AG09319 (cell line): ENCODE measurements at regions not wholly inside any gene's neighbourhood (a gene's known extent, or its start where the extent isn't known, plus 50 kb on each side); places are given as distances from the start of the nearest gene placed in this dataset.

Source experiments
- DNase-seq: peaks from one replicate; pipeline ENCODE4 v3.0.0-alpha.2; 2010; ENCODE audit warnings: low read depth; ENCODE audit errors: extremely low read depth
- TF ChIP-seq, protein P1 (sequence below): IDR thresholded peaks from 2 replicates; pipeline ENCODE4 v1.5.1; 2011; ENCODE audit warnings: low read depth, mild to moderate bottlenecking, inconsistent platforms, low read length, moderate library complexity

DNA sequence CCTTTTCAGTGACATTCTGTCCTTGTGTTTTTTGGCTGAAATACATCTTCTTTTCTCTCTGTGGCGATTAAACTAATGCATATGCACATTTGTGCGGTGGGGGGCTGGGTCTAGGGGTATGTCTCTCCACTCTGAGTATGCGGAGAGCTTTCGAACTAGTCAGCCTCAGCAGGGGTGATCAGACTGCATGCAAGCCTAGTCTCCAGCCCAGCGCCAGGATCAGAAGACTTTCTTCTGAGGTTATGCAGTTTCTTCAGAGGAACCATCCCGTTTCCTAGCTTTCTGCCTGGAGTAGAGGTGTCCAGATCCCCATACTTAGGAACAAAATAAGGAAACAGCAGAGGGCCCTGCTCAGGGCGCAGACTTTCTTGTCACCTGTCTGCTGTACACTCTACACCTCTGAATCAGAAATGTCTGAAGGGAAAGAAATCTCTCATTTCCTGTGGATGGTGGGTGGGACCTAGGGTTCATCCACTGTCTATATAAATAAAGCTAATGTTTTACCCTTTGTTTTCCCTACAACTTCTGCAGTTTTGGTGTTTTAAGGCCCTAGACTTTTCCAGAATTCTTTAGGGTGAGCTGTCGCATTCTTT lies 230.4 kb downstream of the ABHD5 start:
- DNase-seq, result no peak
- TF ChIP-seq, protein P1, sequence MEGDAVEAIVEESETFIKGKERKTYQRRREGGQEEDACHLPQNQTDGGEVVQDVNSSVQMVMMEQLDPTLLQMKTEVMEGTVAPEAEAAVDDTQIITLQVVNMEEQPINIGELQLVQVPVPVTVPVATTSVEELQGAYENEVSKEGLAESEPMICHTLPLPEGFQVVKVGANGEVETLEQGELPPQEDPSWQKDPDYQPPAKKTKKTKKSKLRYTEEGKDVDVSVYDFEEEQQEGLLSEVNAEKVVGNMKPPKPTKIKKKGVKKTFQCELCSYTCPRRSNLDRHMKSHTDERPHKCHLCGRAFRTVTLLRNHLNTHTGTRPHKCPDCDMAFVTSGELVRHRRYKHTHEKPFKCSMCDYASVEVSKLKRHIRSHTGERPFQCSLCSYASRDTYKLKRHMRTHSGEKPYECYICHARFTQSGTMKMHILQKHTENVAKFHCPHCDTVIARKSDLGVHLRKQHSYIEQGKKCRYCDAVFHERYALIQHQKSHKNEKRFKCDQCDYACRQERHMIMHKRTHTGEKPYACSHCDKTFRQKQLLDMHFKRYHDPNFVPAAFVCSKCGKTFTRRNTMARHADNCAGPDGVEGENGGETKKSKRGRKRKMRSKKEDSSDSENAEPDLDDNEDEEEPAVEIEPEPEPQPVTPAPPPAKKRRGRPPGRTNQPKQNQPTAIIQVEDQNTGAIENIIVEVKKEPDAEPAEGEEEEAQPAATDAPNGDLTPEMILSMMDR, result no peak

- TF ChIP-seq, protein P1, result no peak
- no peak for DNase-seq
These were observed 231.6 kb downstream of the ABHD5 start for GRCh38 chr3:43922374-43922773.

DNA sequence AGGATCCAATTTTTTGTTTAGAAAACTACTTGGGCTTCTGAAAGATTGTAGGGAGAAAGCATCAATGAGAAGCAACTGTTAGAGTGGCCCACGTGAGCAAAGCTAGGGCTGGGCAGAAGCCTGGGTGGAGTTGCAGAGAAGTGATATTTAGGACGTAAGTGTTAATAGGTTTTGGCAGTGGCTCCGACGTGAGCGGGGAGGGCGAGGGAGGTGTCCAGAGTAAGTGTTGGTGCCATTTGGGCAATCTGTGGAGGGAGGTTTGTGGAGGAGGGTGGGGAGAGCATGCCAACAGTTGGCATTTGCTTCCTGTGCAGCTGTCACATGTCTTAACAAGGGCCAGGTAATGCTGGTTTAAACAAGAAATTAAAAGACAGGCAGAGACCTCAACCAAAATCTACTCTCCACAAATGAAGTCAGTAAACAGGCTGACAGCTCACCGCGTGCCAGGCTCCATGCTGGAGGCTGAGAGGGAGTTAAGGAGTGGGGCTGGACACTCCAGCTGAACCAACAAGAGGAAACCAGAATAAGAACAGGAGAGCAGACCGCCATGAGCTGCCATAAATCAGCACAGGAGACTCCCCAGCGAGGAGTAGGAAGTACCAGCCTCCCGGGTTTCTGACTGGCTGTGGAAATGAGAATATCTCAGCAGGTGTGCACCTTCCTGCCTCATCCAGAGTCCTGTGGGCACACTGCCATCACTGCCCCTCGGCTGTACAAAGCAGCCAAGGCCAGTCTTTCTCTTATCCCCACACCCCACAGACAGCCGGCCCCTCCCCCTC lies 232.6 kb downstream of the ABHD5 start:
- TF ChIP-seq, protein P1, result no peak
- no peak for DNase-seq

DNA sequence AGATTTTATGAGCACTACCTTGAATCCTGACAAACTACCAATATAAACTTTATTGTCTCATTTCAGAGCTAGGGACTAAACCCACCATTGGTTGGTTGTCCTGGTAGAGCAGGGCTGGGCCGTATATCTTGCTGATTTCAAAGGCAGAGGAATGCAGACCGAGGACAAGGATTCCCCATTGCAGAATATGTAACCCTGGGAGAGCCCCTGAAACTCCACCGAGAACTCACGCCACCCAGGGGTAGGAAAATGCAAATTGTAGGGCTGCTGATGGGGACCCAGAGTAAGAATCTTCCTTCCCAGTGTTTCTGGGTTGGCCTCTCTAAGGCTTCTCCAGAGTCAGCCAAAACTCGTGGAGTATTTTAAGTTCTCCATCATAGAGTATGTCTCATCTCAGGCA lies 235.3 kb downstream of the ABHD5 start:
- TF ChIP-seq, protein P1, result no peak
- no peak for DNase-seq

DNA sequence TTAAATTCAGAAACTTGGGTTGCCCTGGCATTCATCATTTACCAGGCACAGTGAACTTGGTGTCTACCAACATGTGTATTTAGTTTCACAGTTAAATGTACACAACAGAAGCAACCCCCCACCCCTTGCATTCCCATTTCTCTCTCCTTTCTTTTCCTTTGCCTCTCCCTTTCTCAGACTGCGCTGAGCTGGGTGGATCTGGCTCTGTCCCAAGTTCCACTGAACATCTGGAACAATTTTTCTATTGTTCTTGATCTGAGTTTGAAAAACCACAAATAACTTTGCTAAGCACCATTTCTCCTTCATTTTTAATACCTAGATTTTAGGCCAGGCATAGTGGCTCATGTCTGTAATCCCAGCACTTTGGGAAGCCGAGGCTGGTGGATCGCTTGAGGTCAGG lies 242.2 kb downstream of the ABHD5 start:
- DNase-seq, result peak; percentile 22
- TF ChIP-seq, protein P1, result no peak

DNA sequence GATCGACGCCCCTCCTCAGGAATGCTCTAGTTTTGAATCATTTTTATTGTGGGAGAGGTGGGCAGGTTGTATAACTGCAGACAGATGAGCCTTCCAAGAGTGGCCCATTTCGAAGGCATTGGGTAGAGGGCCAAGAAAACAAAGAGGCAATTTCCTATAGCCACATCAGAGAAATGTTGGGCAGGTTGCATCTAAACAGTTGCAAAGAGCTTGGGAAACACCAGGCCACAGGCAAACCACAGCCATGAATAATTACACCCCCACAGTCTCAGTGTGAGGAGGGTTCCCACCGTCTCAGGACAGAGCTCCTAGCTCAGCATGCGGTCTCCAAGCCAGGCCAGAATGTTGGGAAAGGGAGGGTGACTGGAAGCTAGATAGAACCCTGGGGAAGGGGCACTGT lies 257.3 kb downstream of the ABHD5 start:
- TF ChIP-seq, protein P1, result no peak

GRCh38 chr3:43949594-43949993 lies 258.9 kb downstream of the ABHD5 start:
- no peak for DNase-seq
- TF ChIP-seq, protein P1, result no peak

More for the DNA sequence above, 257.3 kb downstream of the ABHD5 start:
- DNase-seq, result no peak
